ENCODE measurements at regions not wholly inside any gene's neighbourhood (a gene's known extent, or its start where the extent isn't known, plus 50 kb on each side); places are given as distances from the start of the nearest gene placed in this dataset.

DNA sequence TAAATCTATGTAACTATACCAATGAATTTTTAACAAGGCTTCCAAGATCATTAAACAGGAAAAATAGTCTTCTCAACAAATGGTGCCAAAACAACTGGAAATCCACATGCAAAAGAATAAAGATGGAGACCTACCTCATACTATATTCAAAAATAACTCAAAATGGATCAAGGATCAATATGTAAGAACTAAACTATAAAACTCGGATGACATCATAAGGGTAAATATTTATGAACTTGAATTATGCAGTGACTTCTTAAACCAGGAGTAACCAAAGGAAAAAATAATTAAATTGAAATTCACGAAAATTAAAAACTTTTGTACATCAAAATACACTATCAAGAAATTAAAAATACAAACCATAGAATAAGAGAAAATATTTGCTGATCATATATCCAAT, 728.7 kb upstream of the GHITM start:
- no peak overlapping the region for H3K27ac ChIP-seq
- no peaks in the 10 kb centered on the region for H3K9me3 ChIP-seq
- no peaks in the 10 kb centered on the region for H3K4me1 ChIP-seq
- H3K4me3 ChIP-seq (replicated peaks in 1 of 3) = no peak overlapping the region
- no peaks in the 10 kb centered on the region for H3K27me3 ChIP-seq
- TF ChIP-seq, protein P1, sequence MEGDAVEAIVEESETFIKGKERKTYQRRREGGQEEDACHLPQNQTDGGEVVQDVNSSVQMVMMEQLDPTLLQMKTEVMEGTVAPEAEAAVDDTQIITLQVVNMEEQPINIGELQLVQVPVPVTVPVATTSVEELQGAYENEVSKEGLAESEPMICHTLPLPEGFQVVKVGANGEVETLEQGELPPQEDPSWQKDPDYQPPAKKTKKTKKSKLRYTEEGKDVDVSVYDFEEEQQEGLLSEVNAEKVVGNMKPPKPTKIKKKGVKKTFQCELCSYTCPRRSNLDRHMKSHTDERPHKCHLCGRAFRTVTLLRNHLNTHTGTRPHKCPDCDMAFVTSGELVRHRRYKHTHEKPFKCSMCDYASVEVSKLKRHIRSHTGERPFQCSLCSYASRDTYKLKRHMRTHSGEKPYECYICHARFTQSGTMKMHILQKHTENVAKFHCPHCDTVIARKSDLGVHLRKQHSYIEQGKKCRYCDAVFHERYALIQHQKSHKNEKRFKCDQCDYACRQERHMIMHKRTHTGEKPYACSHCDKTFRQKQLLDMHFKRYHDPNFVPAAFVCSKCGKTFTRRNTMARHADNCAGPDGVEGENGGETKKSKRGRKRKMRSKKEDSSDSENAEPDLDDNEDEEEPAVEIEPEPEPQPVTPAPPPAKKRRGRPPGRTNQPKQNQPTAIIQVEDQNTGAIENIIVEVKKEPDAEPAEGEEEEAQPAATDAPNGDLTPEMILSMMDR (IDR thresholded peaks at IDR 0.05) = no peak
- no peak for DNase-seq
- no peaks in the 10 kb centered on the region for H3K36me3 ChIP-seq
- intact Hi-C loops (cut with DNase I) = no loop called here
- 88 to 93% methylated on average over 2 of the region's 2 CpGs for whole genome bisulfite sequencing, 2 donors

DNA sequence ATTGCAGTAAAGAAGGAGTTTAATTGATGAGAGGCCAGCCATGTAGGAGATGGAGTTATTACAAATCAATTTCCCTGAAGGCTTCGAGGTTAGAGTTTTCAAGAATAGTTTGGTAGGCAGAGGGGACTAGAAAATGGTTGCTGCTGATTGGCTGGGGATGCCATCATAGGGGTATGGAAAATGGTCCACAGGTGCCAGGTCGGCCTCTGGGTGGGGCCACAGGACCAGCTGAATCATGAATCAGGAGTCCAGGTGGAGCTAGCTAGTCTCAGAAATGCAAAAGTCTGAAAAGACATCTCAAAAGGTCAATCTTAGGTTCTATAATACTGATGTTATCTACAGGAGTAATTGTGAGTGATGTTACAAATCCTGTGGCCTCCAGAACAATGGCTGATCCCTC, 714.0 kb upstream of the GHITM start:
- Histone ChIP-seq H3K9me3 (no peaks in the 10 kb centered on the region), H3K27me3 (no peaks in the 10 kb centered on the region), H3K4me3 (replicated peaks in 1 of 3) (no peak overlapping the region), H3K27ac (no peak overlapping the region), H3K36me3 (no peaks in the 10 kb centered on the region), H3K4me1 (no peaks in the 10 kb centered on the region)
- intact Hi-C loops (cut with DNase I) = no loop called here
- TF ChIP-seq, protein P1 (IDR thresholded peaks at IDR 0.05) = no peak
- TF ChIP-seq POLR2A (IDR thresholded peaks at IDR 0.05) = no peak
- DNase-seq = no peak
- WGBS, 2 donors = 86 to 89% methylated on average over 2 of the region's 2 CpGs

DNA sequence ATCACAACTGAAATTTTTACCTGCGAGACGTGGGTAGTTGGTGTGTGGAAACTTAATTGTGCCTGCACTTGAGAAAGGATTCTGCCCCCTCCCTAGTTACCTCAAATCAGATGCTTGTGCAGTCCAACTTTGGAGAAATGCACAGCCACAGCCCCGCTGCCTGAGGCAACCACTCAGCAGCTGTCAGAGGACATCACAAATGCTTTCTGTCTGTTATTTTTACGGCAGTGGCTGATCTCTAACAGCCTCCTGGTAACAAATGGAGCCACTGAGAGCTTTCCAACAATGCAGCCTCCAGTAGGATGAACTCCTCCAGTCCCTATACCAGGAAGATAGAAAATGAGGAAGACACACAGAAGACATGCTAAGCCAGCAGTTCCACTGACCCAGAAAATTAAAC, 712.2 kb upstream of the GHITM start:
- no peaks in the 10 kb centered on the region for H3K9me3 ChIP-seq
- DNase-seq = no peak
- H3K36me3 ChIP-seq = no peaks in the 10 kb centered on the region
- H3K4me3 ChIP-seq (replicated peaks in 1 of 3) = no peak overlapping the region
- TF ChIP-seq, protein P1 (IDR thresholded peaks at IDR 0.05) = no peak
- no peak for TF ChIP-seq POLR2A (IDR thresholded peaks at IDR 0.05)
- 78 to 82% methylated on average over 4 of the region's 4 CpGs for WGBS, 2 donors
- no peak overlapping the region for H3K27ac ChIP-seq
- no peaks in the 10 kb centered on the region for H3K27me3 ChIP-seq
- no peaks in the 10 kb centered on the region for H3K4me1 ChIP-seq
- intact Hi-C loops (cut with DNase I) = no loop called here

DNA sequence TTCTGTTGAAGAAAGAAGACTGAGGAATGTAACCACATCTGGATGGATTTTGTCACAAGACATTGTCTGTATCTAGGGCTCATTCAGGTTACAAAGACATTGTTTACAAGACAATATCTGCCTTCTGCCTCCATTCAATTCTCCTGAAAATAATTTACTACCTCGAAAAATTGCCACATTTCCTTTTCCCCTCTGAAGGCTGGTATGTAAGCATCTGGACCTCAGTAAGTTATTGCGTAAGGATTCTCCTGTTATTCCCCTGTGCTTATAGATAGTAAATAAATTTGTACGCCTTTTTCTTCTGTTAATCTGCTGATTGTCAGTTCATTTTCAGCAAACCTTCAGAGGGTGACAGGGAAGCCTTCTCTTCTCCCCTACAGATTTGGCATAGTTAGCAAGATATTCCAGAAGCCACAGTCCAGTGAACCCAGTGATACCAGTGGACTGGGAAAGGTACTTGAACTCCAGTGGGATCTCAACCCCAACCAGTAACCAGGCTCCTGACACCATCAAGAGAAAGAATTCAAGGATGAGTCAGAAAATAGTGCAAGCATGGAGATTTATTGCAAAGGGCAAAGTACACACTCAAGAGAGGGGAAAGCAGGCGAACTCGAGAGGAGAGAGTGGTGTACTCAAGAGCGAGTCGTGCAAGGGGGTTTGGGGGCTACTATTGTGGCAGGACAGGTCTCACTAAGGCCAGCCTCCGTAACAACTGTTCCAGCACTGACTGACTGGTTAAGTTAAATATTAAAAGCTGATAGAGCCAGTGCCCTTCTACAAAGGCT, 706.9 kb upstream of the GHITM start:
- H3K36me3 ChIP-seq = no peaks in the 10 kb centered on the region
- no peak overlapping the region for H3K4me3 ChIP-seq (replicated peaks in 1 of 3)
- H3K27ac ChIP-seq = no peak overlapping the region
- DNase-seq = no peak
- no peak for TF ChIP-seq POLR2A (IDR thresholded peaks at IDR 0.05)
- TF ChIP-seq, protein P1 (IDR thresholded peaks at IDR 0.05) = no peak
- no peaks in the 10 kb centered on the region for H3K9me3 ChIP-seq
- no peaks in the 10 kb centered on the region for H3K27me3 ChIP-seq
- 85 to 86% methylated on average over 8 of the region's 8 CpGs for WGBS, 2 donors
- H3K4me1 ChIP-seq = no peaks in the 10 kb centered on the region
- intact Hi-C loops (cut with DNase I) = no loop called here

DNA sequence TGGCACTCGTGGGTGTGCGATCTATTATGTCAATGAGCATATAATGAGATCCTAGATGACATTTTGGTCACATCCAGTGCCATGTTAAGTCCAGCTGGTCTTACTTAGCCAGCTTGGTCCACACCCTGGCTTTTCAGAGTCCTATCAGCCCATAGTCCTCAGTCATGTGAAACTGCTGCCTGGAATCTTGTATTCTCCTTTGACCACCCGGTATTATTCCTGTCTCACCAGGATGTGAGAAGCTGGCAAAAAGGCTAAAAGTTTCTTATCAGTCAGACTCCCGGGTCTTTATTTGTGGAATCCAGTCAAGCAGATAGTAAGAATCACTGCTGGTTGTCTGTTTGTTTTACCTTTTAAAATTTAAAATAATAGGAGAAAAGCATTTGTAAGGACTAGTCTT, 705.6 kb upstream of the GHITM start:
- Histone ChIP-seq H3K4me1 (no peaks in the 10 kb centered on the region), H3K9me3 (no peaks in the 10 kb centered on the region), H3K4me3 (replicated peaks in 1 of 3) (no peak overlapping the region), H3K27me3 (no peaks in the 10 kb centered on the region), H3K36me3 (no peaks in the 10 kb centered on the region), H3K27ac (no peak overlapping the region)
- no peak for DNase-seq
- intact Hi-C loops (cut with DNase I) = no loop called here
- TF ChIP-seq POLR2A (IDR thresholded peaks at IDR 0.05) = no peak
- WGBS, 2 donors = 63 to 78% methylated on average over 4 of the region's 4 CpGs

Measured in thyroid gland (tissue), 4 donors.